ENCODE measurements at regions not wholly inside any gene's neighbourhood (a gene's known extent, or its start where the extent isn't known, plus 50 kb on each side); places are given as distances from the start of the nearest gene placed in this dataset.

DNA sequence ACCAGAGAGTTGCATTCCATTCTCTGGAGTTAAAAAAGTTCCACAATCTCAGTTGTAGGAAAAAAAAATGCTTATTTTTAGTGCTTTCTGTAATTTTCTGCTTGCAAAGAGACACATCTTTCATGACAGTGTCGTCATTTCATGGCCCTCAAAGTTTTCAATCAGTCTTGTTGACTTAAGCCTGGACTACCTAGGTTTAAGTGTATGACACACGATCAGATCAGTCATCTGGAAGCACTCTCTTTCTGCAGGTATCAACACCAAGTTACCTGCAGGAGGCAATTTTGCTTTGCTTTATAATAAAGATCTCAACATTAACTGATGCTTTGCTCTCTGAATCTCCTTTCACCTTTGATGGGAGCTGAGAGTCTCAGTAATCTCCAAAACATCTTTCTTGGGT is 251.6 kb downstream of the BCAT1 start:
- no peak for TF ChIP-seq POLR2A (IDR thresholded peaks at IDR 0.05; ENCODE audit: extremely low read depth, insufficient read length)
- TF ChIP-seq, protein P1, sequence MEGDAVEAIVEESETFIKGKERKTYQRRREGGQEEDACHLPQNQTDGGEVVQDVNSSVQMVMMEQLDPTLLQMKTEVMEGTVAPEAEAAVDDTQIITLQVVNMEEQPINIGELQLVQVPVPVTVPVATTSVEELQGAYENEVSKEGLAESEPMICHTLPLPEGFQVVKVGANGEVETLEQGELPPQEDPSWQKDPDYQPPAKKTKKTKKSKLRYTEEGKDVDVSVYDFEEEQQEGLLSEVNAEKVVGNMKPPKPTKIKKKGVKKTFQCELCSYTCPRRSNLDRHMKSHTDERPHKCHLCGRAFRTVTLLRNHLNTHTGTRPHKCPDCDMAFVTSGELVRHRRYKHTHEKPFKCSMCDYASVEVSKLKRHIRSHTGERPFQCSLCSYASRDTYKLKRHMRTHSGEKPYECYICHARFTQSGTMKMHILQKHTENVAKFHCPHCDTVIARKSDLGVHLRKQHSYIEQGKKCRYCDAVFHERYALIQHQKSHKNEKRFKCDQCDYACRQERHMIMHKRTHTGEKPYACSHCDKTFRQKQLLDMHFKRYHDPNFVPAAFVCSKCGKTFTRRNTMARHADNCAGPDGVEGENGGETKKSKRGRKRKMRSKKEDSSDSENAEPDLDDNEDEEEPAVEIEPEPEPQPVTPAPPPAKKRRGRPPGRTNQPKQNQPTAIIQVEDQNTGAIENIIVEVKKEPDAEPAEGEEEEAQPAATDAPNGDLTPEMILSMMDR (IDR thresholded peaks at IDR 0.05; ENCODE audit: low read depth, low read length) = no peak
- TF ChIP-seq, protein P2, sequence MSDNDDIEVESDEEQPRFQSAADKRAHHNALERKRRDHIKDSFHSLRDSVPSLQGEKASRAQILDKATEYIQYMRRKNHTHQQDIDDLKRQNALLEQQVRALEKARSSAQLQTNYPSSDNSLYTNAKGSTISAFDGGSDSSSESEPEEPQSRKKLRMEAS (IDR thresholded peaks at IDR 0.05; ENCODE audit: low read depth, low read length) = no peak

Data from NB4 (cell line).